ENCODE measurements at regions not wholly inside any gene's neighbourhood (a gene's known extent, or its start where the extent isn't known, plus 50 kb on each side); places are given as distances from the start of the nearest gene placed in this dataset.

DNA sequence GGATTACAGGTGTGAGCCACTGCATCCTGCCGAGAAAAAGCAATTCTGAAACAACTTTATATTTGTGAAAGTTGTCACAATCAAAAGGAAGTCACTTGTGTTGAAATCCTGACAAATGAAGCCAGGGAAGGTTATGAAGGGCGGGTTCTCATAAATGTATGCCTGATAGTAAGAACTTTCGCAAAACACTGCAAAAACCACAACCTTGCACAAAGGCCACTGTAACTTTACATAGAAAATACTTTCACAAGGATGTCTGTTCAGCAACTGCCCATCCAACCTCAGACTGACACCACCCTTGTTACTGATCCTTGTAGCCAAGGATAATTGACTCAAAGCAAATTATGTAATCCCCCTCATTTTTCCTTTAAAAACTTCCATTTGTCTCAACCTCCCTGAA lies 90.6 kb downstream of the SLC4A3 start:
- H3K4me1 Mint-ChIP-seq (ENCODE audit: low read depth): no peaks in the 10 kb centered on the region
- no peak overlapping the region for H3K27ac Mint-ChIP-seq
- peaks cover 7% of the 10 kb centered on the region for H3K27me3 Mint-ChIP-seq (ENCODE audit: low read depth)
- H3K4me3 Mint-ChIP-seq: no peak overlapping the region
- H3K9me3 Mint-ChIP-seq: peaks cover 4% of the 10 kb centered on the region
- H3K36me3 Mint-ChIP-seq (ENCODE audit: low read depth): no peaks in the 10 kb centered on the region

DNA sequence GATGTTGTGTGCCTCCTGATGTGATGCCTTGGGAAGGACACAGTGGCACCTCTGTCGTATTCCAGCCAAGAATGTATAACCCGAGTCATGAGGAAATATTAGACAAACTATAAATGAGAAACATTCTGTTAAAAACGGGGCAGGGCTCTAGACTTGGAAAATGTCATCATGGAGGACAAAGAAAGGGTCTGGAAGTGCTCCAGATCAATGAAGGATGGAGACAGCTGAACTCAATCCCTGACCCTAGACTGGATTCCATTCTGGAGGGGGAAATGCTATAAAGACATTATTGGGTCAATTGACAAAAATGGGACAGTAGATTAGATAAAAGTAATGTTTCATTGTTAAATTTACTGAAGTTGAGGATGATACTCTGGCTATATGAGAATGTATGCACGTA lies 92.1 kb downstream of the SLC4A3 start:
- no peaks in the 10 kb centered on the region for H3K4me1 Mint-ChIP-seq (ENCODE audit: low read depth)
- H3K27me3 Mint-ChIP-seq (ENCODE audit: low read depth): peaks cover 3% of the 10 kb centered on the region
- no peaks in the 10 kb centered on the region for H3K36me3 Mint-ChIP-seq (ENCODE audit: low read depth)
- no peak overlapping the region for H3K4me3 Mint-ChIP-seq
- H3K9me3 Mint-ChIP-seq: no peaks in the 10 kb centered on the region
- no peak overlapping the region for H3K27ac Mint-ChIP-seq

DNA sequence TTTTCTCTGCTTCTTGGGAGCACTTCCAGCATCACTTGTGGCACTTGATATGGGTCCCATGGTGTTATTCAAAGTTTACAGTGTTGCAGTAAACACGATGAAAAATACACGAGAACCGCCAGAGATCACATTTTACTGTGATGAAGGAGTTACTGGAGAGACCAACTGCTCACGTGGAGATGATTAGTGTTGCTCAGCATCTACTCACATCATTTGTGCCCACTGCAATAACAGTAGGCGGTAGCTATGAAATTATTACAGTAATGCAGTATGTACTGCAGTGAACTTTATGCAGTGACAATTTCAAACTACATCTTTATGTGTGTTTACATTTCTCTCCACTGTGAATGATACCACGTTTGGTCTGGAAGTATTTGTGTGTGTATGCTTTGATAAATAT lies 93.5 kb downstream of the SLC4A3 start:
- Mint-ChIP-seq H3K9me3 (no peaks in the 10 kb centered on the region), H3K36me3 (ENCODE audit: low read depth) (no peaks in the 10 kb centered on the region), H3K4me3 (no peak overlapping the region), H3K4me1 (ENCODE audit: low read depth) (no peaks in the 10 kb centered on the region), H3K27ac (no peak overlapping the region), H3K27me3 (ENCODE audit: low read depth) (peaks cover under 1% of the 10 kb centered on the region)

DNA sequence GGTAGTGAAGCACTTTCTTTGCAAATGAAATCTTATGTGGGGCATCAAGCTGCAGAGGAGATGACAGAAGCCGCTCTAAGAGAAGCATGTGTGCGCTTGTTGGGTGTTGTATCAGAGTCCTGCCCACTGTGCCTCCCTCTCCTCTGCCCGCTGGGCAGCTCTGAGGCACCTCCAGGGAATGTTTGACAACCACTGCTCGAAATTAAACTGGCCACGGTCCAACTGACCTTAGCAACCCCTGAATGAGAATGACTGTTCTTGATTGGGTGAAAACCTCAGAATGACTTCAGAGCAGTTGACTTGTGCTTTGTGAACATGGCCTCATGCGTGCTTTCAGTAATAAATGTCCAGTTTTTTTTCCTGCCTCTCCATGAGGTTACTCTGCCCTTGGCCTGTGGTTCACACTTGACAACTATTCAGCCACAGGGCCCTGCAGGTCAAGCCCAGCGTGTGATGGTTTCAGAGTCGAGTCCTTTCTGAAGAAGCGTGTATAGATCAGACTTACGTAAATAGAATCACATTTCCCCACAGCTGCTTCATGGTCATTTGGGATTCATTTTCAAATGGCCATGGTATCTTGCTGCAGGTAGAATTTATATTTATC lies 94.9 kb downstream of the SLC4A3 start:
- H3K27me3 Mint-ChIP-seq (ENCODE audit: low read depth): peaks cover 3% of the 10 kb centered on the region
- no peaks in the 10 kb centered on the region for H3K9me3 Mint-ChIP-seq
- H3K4me1 Mint-ChIP-seq (ENCODE audit: low read depth): no peaks in the 10 kb centered on the region
- no peak overlapping the region for H3K4me3 Mint-ChIP-seq
- no peaks in the 10 kb centered on the region for H3K36me3 Mint-ChIP-seq (ENCODE audit: low read depth)
- H3K27ac Mint-ChIP-seq: no peak overlapping the region

DNA sequence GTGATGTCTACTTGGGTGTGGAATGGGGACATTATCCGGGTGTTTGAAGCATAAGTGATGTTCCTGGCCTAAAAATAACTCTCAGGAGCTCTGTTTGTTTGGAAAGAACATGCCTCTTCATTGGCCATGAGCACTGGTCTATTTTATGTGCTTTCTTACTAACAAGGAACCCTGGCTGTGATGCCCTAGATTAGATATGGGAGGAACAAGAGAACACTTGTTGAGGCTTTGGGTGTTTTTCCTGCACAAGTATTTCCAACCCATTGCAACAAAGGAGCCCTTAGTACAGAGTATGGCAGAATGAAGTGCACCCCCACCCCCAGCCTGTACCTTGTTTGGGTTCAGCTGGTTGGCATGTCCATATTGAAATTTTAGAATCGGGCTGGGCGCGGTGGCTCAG lies 95.9 kb downstream of the SLC4A3 start:
- H3K27ac Mint-ChIP-seq: no peak overlapping the region
- no peaks in the 10 kb centered on the region for H3K4me1 Mint-ChIP-seq (ENCODE audit: low read depth)
- no peaks in the 10 kb centered on the region for H3K9me3 Mint-ChIP-seq
- H3K27me3 Mint-ChIP-seq (ENCODE audit: low read depth): peaks cover 3% of the 10 kb centered on the region
- no peak overlapping the region for H3K4me3 Mint-ChIP-seq
- H3K36me3 Mint-ChIP-seq (ENCODE audit: low read depth): no peaks in the 10 kb centered on the region

DNA sequence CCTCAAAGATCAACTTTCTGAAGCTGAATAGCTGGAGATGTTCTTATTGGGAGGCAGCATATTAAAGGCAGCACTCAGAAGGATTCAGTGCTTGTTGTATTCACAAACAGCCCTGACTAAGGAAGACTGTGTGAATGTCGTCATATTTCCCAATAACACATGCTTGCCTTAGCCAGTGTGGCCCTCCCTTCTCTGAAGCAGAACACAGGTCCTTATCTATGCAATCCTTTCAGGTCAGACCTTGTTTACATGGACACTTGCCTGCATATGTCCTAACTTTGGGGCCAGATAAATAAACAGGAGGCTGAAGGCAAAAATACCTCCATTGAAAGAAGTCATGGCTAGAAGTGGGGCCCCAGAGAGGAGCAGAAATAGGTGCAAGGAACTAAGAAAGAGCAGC lies 97.2 kb downstream of the SLC4A3 start:
- H3K27ac Mint-ChIP-seq: no peak overlapping the region
- H3K4me3 Mint-ChIP-seq: no peak overlapping the region
- no peaks in the 10 kb centered on the region for H3K4me1 Mint-ChIP-seq (ENCODE audit: low read depth)
- H3K9me3 Mint-ChIP-seq: no peaks in the 10 kb centered on the region
- H3K36me3 Mint-ChIP-seq (ENCODE audit: low read depth): no peaks in the 10 kb centered on the region
- peaks cover 3% of the 10 kb centered on the region for H3K27me3 Mint-ChIP-seq (ENCODE audit: low read depth)

DNA sequence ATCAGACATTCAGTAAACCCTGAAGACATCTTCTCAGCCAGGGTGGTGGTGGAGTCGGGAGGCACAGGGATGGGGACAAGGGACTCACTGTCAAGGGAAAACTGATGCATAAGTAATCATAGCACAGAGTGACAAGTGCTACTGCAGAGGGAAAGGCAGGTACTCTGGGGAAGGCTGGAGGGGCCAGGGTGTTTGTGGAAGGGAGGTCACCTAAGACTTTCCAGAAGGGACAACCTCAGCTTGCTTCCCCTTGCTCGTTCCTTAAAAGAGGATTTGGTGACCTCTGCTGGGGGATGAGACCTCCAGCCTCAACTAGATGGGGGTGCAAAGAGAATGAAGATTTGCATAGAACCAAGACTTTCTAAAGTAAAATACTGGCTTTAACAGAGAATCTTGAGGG lies 99.5 kb downstream of the SLC4A3 start:
- Mint-ChIP-seq H3K36me3 (ENCODE audit: low read depth) (no peaks in the 10 kb centered on the region), H3K27ac (no peak overlapping the region), H3K4me1 (ENCODE audit: low read depth) (no peaks in the 10 kb centered on the region), H3K4me3 (no peak overlapping the region), H3K9me3 (no peaks in the 10 kb centered on the region), H3K27me3 (ENCODE audit: low read depth) (peaks cover 3% of the 10 kb centered on the region)

DNA sequence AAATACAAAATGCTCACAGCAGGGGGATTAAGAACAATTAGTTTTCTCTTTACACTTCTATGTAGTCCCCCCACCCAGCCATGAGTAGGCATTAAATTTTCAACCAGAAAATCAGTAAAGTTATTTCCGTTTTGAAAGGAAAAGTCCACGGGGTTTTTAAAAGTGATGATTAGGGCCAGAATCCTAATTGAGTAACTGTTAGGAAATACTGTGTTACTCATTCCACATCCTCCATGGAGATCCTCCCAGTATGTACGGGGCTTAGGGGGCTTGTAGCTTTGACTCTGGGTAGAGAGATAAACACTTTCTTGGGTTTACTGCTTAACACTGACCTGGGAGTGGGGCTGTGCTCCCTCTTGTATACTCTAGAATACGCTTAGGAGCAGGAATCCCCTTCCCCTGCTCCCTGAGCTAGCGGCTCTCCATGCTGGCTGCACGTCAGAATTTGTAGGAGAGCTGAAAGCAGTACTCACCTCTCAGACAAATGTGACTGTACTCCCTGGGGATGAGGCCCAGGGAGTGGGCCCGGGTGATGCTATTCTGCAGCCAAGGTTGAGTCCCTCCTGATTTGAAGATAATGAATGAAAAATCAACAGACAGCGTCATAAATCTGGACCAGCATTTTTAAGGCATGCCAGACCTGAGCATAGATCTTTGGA lies 100.5 kb downstream of the SLC4A3 start:
- Mint-ChIP-seq H3K36me3 (ENCODE audit: low read depth) (no peaks in the 10 kb centered on the region), H3K4me3 (no peak overlapping the region), H3K9me3 (no peaks in the 10 kb centered on the region), H3K27ac (no peak overlapping the region), H3K27me3 (ENCODE audit: low read depth) (peaks cover 5% of the 10 kb centered on the region), H3K4me1 (ENCODE audit: low read depth) (no peaks in the 10 kb centered on the region)

DNA sequence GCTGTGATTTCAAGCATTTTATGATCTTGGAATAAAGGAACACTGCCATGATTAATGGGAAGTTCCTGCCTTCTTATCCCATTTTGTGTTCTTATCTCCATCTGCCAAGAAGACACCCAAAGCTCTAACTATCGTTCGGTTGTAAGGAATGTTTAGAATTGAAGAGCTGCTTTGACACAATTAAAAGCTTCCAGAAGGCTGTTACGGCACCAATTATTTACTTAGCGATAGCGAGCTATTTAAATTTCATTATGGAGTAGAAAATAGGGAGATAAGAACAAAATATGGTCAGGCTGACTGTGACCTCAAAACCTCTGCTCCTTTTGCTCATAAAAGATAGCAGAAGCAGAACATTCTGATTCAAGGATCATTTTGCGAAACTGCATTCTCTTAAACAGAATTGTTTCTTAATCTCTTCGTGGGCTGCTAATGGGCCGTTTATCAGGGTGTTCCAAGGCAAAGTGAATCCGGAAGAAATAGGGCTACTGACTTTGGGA lies 101.6 kb downstream of the SLC4A3 start:
- Mint-ChIP-seq H3K27me3 (ENCODE audit: low read depth) (peaks cover 5% of the 10 kb centered on the region), H3K4me3 (no peak overlapping the region), H3K27ac (no peak overlapping the region), H3K36me3 (ENCODE audit: low read depth) (no peaks in the 10 kb centered on the region), H3K9me3 (no peaks in the 10 kb centered on the region), H3K4me1 (ENCODE audit: low read depth) (no peaks in the 10 kb centered on the region)

DNA sequence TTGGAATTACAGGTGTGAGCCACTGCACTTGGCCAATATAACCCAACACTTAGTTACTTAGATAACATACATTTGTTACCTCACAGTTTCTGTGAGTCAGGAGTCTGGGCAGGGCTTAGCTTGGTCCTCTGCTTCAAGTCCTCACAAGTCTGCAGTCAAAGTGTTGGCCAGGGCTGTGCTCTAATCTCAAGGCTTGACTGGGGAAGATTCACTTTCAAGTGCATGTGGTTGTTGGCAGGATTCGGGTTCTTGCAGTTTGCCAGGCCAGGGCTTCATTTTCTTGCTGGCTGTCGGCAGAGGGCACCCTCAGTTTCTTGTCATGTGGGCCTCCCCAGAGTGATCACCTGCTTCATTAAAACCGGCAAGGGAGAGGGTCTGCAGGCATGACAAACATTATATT lies 103.7 kb downstream of the SLC4A3 start:
- Mint-ChIP-seq H3K4me1 (ENCODE audit: low read depth) (no peaks in the 10 kb centered on the region), H3K27me3 (ENCODE audit: low read depth) (peaks cover 9% of the 10 kb centered on the region), H3K9me3 (no peaks in the 10 kb centered on the region), H3K27ac (no peak overlapping the region), H3K36me3 (ENCODE audit: low read depth) (no peaks in the 10 kb centered on the region), H3K4me3 (no peak overlapping the region)

DNA sequence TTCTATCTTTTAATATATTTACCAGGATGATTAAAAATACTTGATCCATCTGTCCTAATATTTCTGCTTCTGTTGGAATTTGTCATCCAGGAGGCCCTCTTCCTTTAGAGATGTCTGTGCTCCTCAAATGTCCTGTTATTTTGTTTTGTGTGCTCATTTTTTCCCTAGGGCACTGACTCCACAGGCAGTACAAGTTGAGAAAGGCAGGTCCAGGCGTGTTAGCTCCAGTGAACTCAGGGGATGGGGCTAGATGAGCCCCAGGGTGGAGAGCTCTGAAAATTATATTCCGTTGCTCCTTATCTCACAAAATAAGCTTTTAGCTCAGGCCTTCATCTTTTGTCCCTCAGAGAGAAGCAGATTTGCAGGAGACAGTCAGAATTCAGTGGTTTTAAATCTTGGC lies 105.7 kb downstream of the SLC4A3 start:
- H3K4me1 Mint-ChIP-seq (ENCODE audit: low read depth): no peaks in the 10 kb centered on the region
- no peak overlapping the region for H3K27ac Mint-ChIP-seq
- H3K36me3 Mint-ChIP-seq (ENCODE audit: low read depth): no peaks in the 10 kb centered on the region
- H3K9me3 Mint-ChIP-seq: no peaks in the 10 kb centered on the region
- H3K4me3 Mint-ChIP-seq: no peak overlapping the region
- peaks cover 12% of the 10 kb centered on the region for H3K27me3 Mint-ChIP-seq (ENCODE audit: low read depth)

DNA sequence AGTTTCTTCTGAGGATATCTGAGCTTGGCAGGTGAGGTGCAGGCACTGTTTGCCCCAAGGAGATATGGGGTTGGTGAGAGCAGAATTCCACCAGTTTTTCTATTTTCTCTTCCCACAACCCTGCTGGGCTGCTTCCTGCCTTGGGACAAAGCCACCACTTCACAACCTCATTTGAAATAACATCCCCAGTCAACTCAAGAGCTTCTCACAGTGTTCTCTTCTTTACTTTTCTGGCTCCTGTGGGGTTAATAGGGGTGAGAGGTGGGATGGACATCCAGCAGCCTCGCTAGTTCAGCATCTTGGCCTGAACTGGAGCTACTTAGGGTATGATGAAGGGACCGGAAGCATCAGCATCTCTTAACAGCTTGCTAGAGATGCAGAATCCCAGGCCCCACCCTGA lies 106.3 kb downstream of the SLC4A3 start:
- Mint-ChIP-seq H3K27ac (no peak overlapping the region), H3K27me3 (ENCODE audit: low read depth) (peaks cover 12% of the 10 kb centered on the region), H3K4me1 (ENCODE audit: low read depth) (no peaks in the 10 kb centered on the region), H3K9me3 (no peaks in the 10 kb centered on the region), H3K4me3 (no peak overlapping the region), H3K36me3 (ENCODE audit: low read depth) (no peaks in the 10 kb centered on the region)

DNA sequence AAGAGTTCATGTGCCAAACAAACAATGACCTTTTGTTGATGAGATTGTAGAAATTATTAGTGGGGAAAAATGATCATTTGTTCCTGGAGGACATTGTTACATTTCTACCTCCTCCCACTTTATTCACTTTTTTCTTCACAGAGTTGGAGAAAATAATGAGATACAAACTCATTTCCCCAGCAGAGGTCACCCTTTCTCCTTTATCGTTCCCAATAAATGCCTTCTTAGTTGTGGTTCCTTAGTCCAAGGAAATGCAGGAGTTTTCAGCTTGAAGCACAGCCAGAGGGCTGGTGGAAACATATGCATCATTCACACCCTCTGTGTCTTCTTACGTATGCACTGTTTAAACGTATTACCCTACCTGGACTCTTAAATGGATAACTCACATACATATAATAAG lies 108.8 kb downstream of the SLC4A3 start:
- no peaks in the 10 kb centered on the region for H3K9me3 Mint-ChIP-seq

DNA sequence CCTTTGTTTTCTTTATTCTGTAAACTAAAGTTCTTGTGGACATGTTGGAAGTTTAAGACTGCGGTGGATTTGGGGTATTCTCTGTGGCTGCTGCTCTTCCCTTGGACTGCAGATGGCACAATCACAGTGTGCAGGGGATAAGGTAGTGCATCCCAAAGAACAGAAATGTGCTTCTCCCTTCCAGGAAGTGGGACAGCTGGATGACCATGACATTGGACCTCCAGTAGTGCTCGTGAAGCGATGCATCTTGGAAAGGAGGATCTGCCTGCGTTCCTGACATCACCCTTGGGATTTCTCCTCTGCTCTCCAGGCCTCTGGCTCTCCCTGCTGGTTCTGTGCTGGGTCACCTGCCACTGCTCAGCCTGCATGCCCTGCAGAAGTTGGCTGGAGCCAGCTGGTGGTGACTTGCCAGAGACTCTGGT lies 109.9 kb downstream of the SLC4A3 start:
- Mint-ChIP-seq H3K27ac (no peak overlapping the region), H3K9me3 (no peaks in the 10 kb centered on the region), H3K27me3 (ENCODE audit: low read depth) (peaks cover 12% of the 10 kb centered on the region), H3K4me1 (ENCODE audit: low read depth) (no peaks in the 10 kb centered on the region), H3K36me3 (ENCODE audit: low read depth) (no peaks in the 10 kb centered on the region), H3K4me3 (no peak overlapping the region)

More for the DNA sequence above, 108.8 kb downstream of the SLC4A3 start:
- Mint-ChIP-seq H3K36me3 (ENCODE audit: low read depth) (no peaks in the 10 kb centered on the region), H3K27me3 (ENCODE audit: low read depth) (peaks cover 12% of the 10 kb centered on the region), H3K27ac (no peak overlapping the region), H3K4me1 (ENCODE audit: low read depth) (no peaks in the 10 kb centered on the region), H3K4me3 (no peak overlapping the region)

DNA sequence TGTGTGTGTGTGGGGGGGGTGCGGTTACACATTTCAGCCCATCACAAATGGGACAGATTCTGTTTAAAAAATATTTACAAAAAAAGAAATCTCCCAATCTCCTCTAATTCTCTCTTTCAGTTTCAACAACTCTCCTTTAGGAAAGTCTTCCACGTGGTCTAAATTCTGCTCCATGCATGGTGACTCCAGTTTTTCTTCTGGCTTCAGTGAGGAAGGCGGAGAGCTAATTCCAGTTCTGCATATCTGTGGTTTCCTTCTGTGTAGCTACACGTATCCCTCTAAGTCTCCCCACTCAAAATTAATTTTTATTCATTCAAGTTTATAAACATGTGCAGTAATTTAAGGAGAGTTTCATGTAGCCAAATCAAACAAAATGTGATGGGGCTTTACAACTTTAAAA lies 111.6 kb downstream of the SLC4A3 start:
- H3K4me3 Mint-ChIP-seq: no peak overlapping the region
- no peaks in the 10 kb centered on the region for H3K4me1 Mint-ChIP-seq (ENCODE audit: low read depth)
- H3K27me3 Mint-ChIP-seq (ENCODE audit: low read depth): peaks cover 10% of the 10 kb centered on the region
- H3K36me3 Mint-ChIP-seq (ENCODE audit: low read depth): no peaks in the 10 kb centered on the region
- no peaks in the 10 kb centered on the region for H3K9me3 Mint-ChIP-seq
- no peak overlapping the region for H3K27ac Mint-ChIP-seq

Measured in T-helper 1 cell treated with Interleukin-12 subunit alpha and Interleukin-12 subunit beta and Interleukin-4 antibody, amounts not matched to agents 30 μg/mL and 1 μg/mL, for 36 hours (primary cell).